GM18870 (cell line): ENCODE measurements at regions not wholly inside any gene's neighbourhood (a gene's known extent, or its start where the extent isn't known, plus 50 kb on each side); places are given as distances from the start of the nearest gene placed in this dataset.

ENCODE experiments used
- ATAC-seq: cut with Tn5 transposase; IDR thresholded peaks from one replicate; pipeline ENCODE4 v1.9.1; 2021; ENCODE audit warnings: moderate library complexity; ENCODE audit not compliant: unreplicated experiment

- ATAC-seq, result no peak
Measured at GRCh38 chr3:23028294-23028693, 174.8 kb upstream of the UBE2E2 start.

- ATAC-seq, result no peak
Measured at GRCh38 chr3:23029001-23029400, 174.1 kb upstream of the UBE2E2 start.

- ATAC-seq, result no peak
Measured at GRCh38 chr3:23035927-23036640, 167.0 kb upstream of the UBE2E2 start.

- ATAC-seq, result peak; percentile 96
Measured at GRCh38 chr3:23036728-23037127, 166.4 kb upstream of the UBE2E2 start.

- no peak for ATAC-seq
Measured at GRCh38 chr3:23038471-23038870, 164.7 kb upstream of the UBE2E2 start.

GRCh38 chr3:23041918-23042696, 161.0 kb upstream of the UBE2E2 start:
- no peak for ATAC-seq

- ATAC-seq, result no peak
Measured at GRCh38 chr3:23044463-23044862, 158.7 kb upstream of the UBE2E2 start.

- ATAC-seq, result no peak
Measured at GRCh38 chr3:23046536-23046935, 156.6 kb upstream of the UBE2E2 start.

- no peak for ATAC-seq
Measured at GRCh38 chr3:23051240-23052140, 151.6 kb upstream of the UBE2E2 start.

GRCh38 chr3:23052208-23052607, 150.9 kb upstream of the UBE2E2 start:
- ATAC-seq, result no peak

- ATAC-seq, result no peak
Measured at GRCh38 chr3:23052620-23053019, 150.5 kb upstream of the UBE2E2 start.

GRCh38 chr3:23055733-23056376, 147.3 kb upstream of the UBE2E2 start:
- peak; percentile 87 for ATAC-seq

GRCh38 chr3:23062582-23062981, 140.5 kb upstream of the UBE2E2 start:
- ATAC-seq, result no peak

- no peak for ATAC-seq
Measured at GRCh38 chr3:23062982-23063381, 140.1 kb upstream of the UBE2E2 start.

- no peak for ATAC-seq
Measured at GRCh38 chr3:23067116-23067515, 136.0 kb upstream of the UBE2E2 start.

GRCh38 chr3:23068016-23068728, 135.0 kb upstream of the UBE2E2 start:
- ATAC-seq, result no peak

GRCh38 chr3:23071296-23071695, 131.8 kb upstream of the UBE2E2 start:
- ATAC-seq, result peak; percentile 31

GRCh38 chr3:23071758-23072157, 131.4 kb upstream of the UBE2E2 start:
- ATAC-seq, result peak; percentile 64

GRCh38 chr3:23072693-23073092, 130.4 kb upstream of the UBE2E2 start:
- no peak for ATAC-seq

- ATAC-seq, result no peak
Measured at GRCh38 chr3:23073724-23074305, 129.3 kb upstream of the UBE2E2 start.
